Stimulated activated CD8-positive, alpha-beta memory T cell treated with anti-CD3 and anti-CD28 coated beads, Interleukin-7, amount 100 ng/mL, for 1 hour (primary cell): ENCODE measurements at regions not wholly inside any gene's neighbourhood (a gene's known extent, or its start where the extent isn't known, plus 50 kb on each side); places are given as distances from the start of the nearest gene placed in this dataset.
A peak's percentile ranks its signal among the peaks of the same experiment; 100 is the strongest.
"Not testable (repeated sequence)": the region's sequence is repeated elsewhere in the genome, so short reads cannot be mapped to it uniquely, and the experiment has no call there.

Source experiments
- DNase-seq, 2 donors: peaks; one replicate each; pipeline ENCODE4 v3.0.0-alpha.2; 2020; ENCODE audit warnings: low read depth in 2 of 2

DNA sequence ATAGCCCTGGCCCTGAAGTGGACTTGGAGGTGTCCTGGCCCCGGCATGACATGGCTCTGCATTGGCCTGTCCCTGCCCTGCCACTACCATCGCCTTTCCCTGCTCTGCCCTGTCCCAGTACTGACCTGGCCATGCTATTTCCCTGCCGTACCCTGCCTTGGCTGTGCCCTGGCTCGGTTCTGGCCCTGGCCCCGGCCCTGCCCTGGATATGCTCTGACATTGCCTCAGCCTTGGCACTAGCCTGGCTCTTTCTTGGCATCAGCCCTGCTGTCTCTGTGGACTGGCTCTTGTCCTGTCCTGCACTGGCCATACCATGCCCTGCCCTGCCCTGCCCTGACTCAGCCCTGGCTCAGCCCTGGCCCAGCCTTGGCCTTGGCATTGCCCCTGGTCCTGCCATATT lies 252.2 kb downstream of the TP53TG3F start:
- not testable (repeated sequence) for DNase-seq

DNA sequence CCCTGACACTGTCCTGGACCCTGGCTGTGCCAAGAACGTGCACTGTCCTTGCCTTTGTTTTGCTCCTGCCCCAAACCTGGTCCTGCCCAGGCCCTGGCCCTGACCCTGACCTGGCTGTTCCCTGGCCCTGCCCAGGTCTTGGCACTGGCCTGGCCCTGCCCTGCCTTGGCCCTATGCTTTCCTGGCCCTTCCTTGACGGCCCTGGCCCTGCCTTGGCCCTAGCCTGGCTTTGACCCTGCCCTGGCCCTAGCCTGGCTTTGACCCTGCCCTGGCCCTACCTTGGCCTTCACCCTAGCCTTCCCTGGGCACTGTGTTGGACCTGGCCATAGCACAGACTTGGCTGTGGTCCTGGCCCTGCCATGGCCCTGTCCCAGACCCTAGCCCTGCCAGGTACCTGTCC lies 252.9 kb downstream of the TP53TG3F start:
- DNase-seq, result not testable (repeated sequence)

DNA sequence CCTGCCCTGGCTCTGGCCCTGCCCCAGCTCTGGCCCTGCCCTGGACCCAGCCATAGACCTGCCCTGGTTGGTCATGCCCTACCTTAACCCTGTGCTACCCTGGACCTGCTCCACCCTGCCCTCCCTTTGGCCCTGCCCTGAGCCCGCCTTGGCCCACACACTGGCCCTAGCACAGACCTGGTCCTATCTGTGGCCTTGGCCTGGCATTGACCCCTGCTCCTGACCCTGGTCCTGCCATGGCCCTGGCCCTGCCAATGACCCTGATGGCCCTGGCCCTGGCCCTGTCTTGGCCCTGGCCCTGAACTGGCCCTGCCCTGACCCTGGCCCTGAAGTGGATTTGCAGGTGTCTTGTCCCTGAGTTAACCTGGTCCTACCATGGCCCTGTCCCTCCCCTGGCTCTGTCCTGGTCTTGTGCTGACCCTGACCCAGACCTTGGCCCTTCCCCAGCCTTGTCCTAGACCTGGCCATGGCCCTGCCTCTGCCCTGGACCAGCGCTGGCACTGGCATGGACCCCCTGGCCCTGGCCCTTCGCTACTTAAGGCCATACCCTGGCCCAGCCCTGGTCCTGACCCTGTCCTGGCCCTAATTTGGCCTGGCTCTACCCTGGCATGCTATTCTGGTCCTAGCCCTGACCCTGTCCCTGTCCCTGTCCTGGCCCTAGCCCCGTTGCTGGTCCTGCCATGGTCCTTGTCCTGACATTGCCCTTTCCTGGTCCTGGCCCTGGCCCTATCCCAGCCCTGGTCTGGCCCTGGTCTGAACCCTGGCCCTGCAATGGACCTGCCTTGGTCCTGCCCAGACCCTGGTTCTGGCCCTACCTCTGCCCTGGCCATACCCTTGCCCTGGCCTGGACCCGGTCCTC lies 253.7 kb downstream of the TP53TG3F start:
- DNase-seq, result not testable (repeated sequence)

DNA sequence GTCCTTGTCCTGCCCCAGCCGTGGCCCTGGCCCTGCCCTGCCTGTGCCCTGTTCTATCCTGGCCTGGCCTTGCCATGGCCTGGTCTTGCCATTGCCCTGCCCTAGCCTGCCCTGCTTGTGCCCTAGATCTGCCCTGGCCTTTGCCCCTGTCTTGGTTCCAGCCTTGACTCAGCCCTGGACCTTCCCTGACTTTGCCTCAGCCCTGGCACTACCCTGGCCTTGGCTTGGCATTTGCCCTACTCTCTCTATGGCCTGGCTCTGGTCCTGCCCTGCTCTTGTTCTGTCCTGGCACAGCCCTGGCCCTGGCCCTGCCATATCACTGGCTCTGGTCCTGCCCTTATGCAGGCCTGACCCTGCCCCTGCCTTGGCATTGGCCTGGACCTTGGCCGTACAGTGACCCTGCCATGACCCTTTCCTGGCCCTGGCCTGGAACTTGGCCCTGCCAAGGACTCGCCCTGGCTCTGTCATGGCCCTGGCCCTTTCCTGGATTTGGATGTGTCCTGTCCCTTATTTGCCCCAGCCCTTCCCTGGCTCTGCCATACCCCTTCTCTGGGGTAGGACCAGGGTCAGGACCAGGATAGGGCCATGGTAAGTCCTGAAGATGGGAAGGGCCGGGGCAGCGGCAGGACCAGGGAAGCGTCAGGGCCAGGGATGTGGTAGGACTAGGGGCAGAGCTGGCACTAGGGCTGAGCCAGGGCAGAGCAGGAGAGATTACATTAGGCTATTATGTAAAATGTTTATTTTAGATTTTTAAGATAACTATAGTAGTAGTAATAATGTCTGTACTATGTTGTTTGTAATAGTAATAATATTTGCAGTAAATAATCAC lies 254.5 kb downstream of the TP53TG3F start:
- DNase-seq, result not testable (repeated sequence)

DNA sequence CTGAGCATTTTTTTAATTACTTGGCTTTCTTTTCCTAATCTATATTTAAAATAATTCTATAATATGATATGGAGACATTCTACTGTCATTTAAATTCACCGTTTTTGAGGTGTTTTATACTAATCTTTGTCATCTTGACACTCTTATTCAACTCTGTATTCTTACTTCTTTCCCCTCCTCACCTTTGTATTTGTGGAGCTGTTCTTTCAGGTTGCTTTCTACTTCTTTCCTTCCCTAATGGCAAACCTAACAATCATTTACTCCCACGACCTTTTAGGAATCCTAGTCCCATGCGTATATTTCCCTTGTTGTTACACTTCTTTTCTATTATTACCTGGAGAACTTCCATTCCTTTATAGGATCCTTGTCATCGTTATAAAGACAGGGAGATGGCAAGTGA lies 271.8 kb downstream of the TP53TG3F start:
- DNase-seq, result not testable (repeated sequence)

DNA sequence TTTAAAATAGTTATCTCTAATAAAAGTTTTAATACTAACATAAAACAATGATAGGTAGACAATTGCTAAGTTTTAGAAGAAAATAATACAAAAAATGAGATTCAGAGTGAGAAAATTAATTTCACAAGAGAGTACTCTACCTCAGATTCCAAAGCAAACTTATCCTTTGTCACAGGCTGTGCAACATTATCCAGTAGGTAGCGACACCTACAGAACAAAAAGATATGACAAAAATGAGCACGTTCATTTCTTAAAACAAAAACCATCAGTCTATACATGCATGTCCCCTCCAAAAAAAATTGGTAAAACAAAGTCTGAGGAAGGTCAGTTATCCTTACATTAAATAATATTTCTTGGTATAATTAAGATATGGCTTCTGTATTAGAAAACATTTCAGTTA lies 275.2 kb downstream of the TP53TG3F start:
- DNase-seq, result not testable (repeated sequence)

DNA sequence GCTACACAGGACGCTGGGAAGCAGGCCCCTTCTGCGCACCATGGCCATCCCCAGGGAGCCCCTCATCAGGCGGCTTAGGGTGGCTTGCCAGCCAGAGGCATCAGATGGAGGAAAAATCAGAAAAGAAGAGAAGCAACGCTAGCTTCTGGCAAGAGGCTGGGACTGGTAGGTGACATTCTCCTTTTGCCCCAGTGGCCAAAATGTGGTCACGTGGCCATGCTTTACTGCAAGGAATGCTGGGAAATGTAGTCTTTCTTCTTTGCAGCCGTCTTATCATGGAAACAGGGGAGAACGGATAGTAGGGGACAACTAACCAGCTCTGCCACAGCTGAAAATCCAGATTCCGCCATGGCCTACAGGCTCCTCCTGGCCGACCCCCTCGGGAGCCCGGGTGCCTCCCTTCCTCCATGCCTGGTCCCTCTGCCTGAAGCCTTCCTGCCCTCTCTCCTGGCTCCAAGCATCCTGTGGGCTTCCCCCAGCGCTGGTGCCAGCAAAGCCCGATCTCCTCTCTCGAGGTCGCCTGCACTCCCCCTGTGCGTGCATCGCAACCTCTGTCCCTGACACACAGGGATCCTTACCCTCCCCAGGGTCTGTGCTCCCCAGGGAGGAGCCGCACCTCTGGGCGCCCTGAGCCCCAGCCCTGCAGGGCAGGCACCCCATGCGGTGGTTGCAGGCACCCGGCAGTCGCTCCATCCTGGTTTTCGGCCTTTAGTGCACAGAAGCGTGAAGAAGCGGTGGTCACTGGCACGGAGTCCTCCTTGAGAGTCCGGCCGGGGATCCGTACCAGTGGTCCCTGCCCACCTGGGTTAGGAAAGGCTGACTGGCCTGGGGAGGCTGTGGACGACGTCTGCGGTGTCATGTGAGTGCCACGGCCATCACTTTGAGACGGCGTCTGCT lies 307.7 kb downstream of the TP53TG3F start:
- not testable (repeated sequence) for DNase-seq

DNA sequence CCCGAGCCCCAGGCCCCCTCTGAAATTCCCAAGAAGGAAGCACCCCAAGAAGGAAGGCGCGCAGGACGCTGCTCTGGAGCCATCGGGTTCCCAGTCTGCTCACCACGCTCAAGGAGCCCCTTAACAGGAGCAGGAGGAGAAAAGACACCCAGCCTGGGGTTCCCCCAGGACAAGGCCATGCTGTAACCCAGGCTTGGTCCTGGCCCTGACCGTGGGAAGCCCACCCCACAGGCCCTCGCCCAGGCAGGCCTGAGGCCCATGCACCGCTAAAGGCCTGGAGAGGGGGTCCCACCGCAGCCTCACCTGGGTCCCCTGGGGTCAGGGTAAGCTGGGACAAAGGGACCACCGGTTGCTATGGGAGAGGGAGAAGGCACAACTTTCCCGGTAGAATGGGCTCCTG lies 309.3 kb downstream of the TP53TG3F start:
- not testable (repeated sequence) for DNase-seq

DNA sequence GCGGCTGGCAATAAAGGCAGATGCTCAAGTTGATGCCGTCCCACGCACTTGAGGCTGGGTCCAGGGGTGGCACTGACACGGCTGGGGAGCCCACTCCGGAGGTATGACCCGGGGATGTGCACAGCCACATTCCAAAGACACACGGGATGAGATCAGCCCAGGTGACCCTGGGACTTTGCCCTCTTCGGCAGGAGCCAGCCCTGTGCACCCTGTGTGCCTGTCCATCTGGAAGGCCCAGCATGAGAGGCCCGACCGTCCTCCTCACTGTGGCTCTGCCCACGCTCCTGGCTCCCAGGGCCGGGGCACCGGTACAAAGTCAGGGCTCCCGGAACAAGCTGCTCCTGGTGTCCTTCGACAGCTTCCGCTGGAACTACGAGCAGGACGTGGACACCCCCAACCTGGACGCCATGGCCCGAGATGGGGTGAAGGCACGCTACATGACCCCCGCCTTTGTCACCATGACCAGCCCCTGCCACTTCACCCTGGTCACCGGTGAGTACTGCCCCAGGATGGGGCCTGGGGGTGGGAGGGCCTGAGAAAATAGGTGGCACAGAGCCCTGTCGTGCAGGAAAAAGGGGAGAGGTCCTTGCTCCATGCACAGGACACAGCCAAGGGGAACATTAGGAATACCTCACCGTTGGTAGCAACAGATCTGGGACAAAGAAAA lies 309.9 kb downstream of the TP53TG3F start:
- not testable (repeated sequence) for DNase-seq

DNA sequence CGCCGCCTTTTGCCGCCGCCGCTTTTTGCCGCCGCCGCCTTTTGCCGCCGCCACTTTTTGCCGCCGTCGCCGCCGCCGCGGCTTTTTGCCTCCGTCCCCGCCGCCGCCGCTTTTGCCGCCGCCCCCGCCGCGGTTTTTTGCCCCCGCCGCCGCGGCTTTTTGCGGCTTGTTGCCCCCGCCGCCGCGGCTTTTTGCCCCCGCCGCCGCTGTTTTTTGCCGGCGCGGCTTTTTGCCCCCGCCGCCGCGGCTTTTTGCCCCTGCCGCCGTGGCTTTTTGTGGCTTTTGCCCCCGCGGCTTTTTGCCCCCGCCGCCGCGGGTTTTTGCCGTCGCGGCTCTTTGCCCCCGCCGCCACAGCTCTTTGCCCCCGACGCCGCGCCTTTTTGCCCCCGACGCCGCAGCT lies 311.1 kb downstream of the TP53TG3F start:
- not testable (repeated sequence) for DNase-seq

DNA sequence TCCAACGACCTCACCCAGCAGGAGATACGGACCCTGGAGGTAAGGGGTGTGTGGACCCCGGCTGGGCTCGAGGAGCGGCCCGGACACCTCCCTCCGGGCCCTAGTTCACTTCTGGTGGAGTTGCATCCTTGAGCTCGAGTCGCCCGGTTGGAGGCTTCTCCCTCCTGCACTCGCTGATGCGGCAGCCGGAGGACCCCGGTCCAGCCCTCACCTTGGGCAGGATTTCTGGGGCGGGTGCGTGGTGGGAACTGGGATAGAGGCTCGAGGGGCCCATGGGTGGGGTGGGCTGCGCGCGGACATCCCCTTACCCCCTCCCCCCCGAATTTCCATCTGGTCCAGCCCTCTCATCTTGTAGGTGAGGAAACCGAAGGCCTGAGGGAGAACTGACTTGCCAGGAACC lies 311.8 kb downstream of the TP53TG3F start:
- DNase-seq, result not testable (repeated sequence)

DNA sequence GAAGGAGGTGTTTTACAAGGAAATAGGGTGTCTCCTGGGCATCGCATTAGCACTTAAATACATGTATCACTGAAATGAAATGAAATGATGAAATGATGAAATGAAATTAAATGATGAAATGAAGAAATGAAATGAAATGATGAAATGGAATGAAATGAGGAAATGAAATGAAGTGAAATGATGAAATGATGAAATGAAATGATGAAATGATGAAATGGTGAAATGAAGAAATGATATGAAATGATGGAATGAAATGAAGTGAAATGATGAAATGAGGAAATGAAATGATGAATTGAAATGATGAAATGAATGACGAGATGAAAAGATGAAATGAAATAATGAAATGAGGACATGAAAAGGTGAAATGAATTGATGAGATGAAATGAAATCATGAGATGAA lies 314.6 kb downstream of the TP53TG3F start:
- not testable (repeated sequence) for DNase-seq

DNA sequence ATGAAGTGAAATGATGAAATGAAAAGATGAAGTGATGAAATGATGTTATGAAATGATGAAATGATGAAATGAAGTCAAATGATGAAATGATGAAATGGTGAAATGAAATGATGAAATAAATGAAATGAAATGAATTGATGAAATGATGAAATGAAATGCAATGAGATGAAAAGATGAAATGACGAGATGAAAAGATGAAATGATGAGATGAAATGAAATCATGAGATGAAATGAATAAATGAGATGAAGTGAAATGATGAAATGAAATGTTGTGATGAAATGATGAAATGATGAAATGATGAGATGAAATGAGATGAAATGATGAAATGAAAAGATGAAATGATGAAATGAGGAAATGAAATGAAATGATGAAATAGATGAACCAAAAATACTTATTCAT lies 315.3 kb downstream of the TP53TG3F start:
- DNase-seq, result not testable (repeated sequence)

DNA sequence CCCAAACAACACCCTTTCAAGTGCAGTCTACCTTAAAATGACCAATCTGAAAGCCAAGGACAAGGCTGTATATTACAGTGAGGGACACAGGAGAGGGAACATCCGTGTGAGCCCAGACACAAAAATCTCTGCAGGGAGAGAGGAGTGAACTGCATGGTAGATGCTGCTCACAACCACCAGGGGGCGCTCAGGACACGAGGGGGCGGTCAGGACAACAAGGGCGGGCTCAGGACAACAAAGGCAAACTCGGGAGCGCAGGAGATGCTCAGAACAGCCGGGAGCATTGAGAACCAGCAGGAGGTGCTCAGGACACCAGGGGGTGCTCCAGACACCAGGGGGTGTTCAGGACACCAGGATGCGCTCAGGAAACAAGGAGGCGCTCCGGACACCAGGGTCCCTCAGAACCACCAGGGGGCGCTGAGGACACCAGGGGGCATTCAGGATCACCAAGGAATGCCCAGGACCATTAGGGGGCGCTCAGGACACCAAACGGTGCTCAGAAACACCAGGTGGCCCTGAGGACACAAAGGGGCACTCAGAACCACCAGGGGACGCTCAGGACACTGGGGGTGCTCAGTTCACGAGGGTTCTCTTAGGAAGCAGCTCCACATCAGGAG lies 357.0 kb downstream of the TP53TG3F start:
- not testable (repeated sequence) for DNase-seq

DNA sequence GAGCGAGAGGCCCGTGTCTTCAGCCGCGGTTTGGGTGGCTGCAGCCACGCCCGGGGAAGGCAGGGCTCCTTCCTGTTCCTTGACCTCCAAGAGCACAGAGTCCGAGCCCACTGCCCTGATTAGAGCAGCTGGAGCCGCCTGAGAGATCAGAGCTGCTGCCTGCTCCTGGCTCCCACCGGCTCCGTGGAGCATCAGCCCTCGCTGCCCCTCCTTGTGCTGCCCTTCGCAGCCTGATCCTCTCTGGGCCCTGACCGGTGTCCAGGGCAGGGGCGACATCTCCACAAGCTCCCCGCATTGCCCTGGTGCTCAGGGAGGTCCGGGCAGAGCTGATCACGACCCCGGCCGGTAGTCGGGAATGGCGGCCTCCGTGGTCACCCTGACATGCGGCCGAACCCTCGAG lies 365.3 kb downstream of the TP53TG3F start:
- DNase-seq, result not testable (repeated sequence)

DNA sequence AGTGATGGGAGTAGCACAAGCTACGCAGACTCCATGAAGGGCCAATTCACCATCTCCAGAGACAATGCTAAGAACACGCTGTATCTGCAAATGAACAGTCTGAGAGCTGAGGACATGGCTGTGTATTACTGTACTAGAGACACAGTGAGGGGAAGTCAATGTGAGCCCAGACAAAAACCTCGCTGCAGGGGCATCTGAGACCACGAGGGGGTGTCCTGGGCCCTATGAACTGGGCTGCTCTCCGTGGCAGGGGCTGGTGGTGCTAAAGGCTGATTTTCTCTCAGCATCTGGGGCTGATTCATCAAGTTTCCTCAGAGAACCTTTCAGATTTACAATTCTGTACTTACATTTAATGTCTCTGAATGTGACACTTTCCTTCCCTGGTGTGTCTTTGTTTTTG lies 368.1 kb downstream of the TP53TG3F start:
- not testable (repeated sequence) for DNase-seq

DNA sequence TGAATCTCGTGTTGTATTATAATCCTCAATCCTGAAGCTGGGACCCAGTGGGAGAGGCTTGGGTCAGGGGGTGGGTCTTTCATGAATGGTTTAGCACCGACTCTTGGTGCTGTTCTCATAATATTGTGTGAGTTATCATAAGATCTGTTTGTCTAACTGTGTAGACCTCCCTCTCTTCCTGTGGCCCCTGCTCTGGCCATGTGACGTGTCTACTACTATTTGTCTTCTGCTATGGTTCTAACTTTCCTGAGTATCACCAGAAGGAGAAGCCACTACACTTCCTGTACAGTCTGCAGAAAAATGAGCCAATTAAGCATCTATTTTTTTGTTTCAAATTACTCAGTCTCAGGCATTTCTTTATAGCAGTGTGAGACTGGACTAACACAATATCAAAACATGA lies 379.7 kb downstream of the TP53TG3F start:
- DNase-seq, result not testable (repeated sequence)

DNA sequence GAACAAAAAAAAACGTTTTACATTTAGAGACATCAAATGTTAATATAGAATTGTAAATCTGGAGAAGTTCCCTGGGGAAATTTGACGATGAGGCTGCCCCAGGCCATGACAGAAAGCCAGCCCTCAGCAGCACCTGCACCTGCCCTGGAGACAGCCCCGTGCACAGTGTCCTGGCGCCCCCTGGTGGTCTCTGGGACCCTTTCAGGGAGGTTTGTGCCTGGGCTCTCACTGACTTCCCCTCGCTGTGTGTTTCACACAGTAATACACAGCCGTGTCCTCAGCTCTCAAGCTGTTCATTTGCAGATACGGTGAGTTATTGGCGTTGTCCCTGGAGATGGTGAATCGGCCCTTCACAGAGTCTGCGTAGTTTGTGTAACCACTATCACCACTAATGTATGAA lies 385.1 kb downstream of the TP53TG3F start:
- peak in 1 of 2 donors; percentile 0 for DNase-seq
